H9 (cell line): ENCODE measurements at regions not wholly inside any gene's neighbourhood (a gene's known extent, or its start where the extent isn't known, plus 50 kb on each side); places are given as distances from the start of the nearest gene placed in this dataset.

Experiments used
- DNase-seq: peaks from one replicate; pipeline ENCODE4 v3.0.0-alpha.2; 2017
- H2AFZ ChIP-seq: one replicate; pipeline ENCODE4 v1.6.1; 2013; ENCODE audit warnings: mild to moderate bottlenecking, low read length, control low read depth, moderate library complexity
- H2AK5ac ChIP-seq: 2 replicates; pipeline ENCODE4 v1.6.1; 2013; ENCODE audit warnings: low read length, control low read depth, mixed read lengths; ENCODE audit not compliant: insufficient read length
- H2BK120ac ChIP-seq: one replicate; pipeline ENCODE4 v1.6.1; 2013; ENCODE audit warnings: low read depth, mild to moderate bottlenecking, low read length, control low read depth, inconsistent platforms; ENCODE audit not compliant: poor library complexity, severe bottlenecking
- H2BK12ac ChIP-seq: 2 replicates; pipeline ENCODE4 v1.6.1; 2013; ENCODE audit warnings: low read length, control low read depth, mixed read lengths, low read depth; ENCODE audit not compliant: insufficient read length
- H2BK15ac ChIP-seq: 2 replicates; pipeline ENCODE4 v1.6.1; 2013; ENCODE audit warnings: low read depth, low read length, control low read depth
- H2BK20ac ChIP-seq: one replicate; pipeline ENCODE4 v1.6.1; 2013; ENCODE audit warnings: low read depth, mild to moderate bottlenecking, low read length, control low read depth, inconsistent platforms; ENCODE audit not compliant: poor library complexity, severe bottlenecking
- H2BK5ac ChIP-seq: 2 replicates; pipeline ENCODE4 v1.6.1; 2013; ENCODE audit warnings: low read length, control low read depth, mixed read lengths; ENCODE audit not compliant: insufficient read length
- H3K14ac ChIP-seq: 2 replicates; pipeline ENCODE4 v1.6.1; 2013; ENCODE audit warnings: low read length, control low read depth; ENCODE audit not compliant: insufficient read depth
- H3K18ac ChIP-seq: 2 replicates; pipeline ENCODE4 v1.6.1; 2013; ENCODE audit warnings: low read depth, mild to moderate bottlenecking, mixed read lengths, low read length, control low read depth; ENCODE audit not compliant: insufficient read length
- H3K23ac ChIP-seq: 2 replicates; pipeline ENCODE4 v1.6.1; 2013; ENCODE audit warnings: low read length, control low read depth, mixed read lengths, low read depth; ENCODE audit not compliant: insufficient read length
- H3K23me2 ChIP-seq: 2 replicates; pipeline ENCODE4 v1.6.1; 2013; ENCODE audit warnings: low read depth, mild to moderate bottlenecking, mixed read lengths, low read length, control low read depth; ENCODE audit not compliant: insufficient read length, poor library complexity, severe bottlenecking
- H3K27ac ChIP-seq: 2 replicates; pipeline ENCODE4 v1.5.1; 2013; ENCODE audit warnings: low read length, control low read depth, mixed read lengths, low read depth; ENCODE audit not compliant: insufficient read length
- H3K27me3 ChIP-seq: 2 replicates; pipeline ENCODE4 v1.6.1; 2013; ENCODE audit warnings: low read length, control low read depth, inconsistent platforms; ENCODE audit not compliant: insufficient read depth
- H3K4ac ChIP-seq: 2 replicates; pipeline ENCODE4 v1.6.1; 2013; ENCODE audit warnings: low read depth, mild to moderate bottlenecking, control low read depth, inconsistent platforms, low read length, moderate library complexity
- H3K4me1 ChIP-seq: 2 replicates; pipeline ENCODE4 v1.6.1; 2013; ENCODE audit warnings: low read length, control low read depth, inconsistent platforms; ENCODE audit not compliant: insufficient read depth
- H3K4me2 ChIP-seq: 2 replicates; pipeline ENCODE4 v1.6.1; 2013; ENCODE audit warnings: low read length, control low read depth, mixed read lengths; ENCODE audit not compliant: insufficient read length, insufficient read depth
- H3K56ac ChIP-seq: 2 replicates; pipeline ENCODE4 v1.6.1; 2013; ENCODE audit warnings: low read depth, mild to moderate bottlenecking, mixed read lengths, low read length, control low read depth; ENCODE audit not compliant: insufficient read length
- H3K79me1 ChIP-seq: 2 replicates; pipeline ENCODE4 v1.6.1; 2013; ENCODE audit warnings: low read depth, mild to moderate bottlenecking, moderate library complexity, low read length, control low read depth, inconsistent platforms; ENCODE audit not compliant: insufficient read depth, poor library complexity, severe bottlenecking
- H3K79me2 ChIP-seq: 2 replicates; pipeline ENCODE4 v1.6.1; 2013; ENCODE audit warnings: low read length, control low read depth, inconsistent platforms; ENCODE audit not compliant: insufficient read depth
- H3K9ac ChIP-seq: 2 replicates; pipeline ENCODE4 v1.6.1; 2013; ENCODE audit warnings: low read length, control low read depth, mixed read lengths; ENCODE audit not compliant: insufficient read length; ENCODE audit errors: extremely low read depth
- H3K9me3 ChIP-seq: one replicate; pipeline ENCODE4 v1.6.1; 2013; ENCODE audit warnings: low read depth, low read length, inconsistent platforms; ENCODE audit not compliant: control insufficient read depth
- H3T11ph ChIP-seq: one replicate; pipeline ENCODE4 v1.6.1; 2013; ENCODE audit warnings: mild to moderate bottlenecking, low read length, control low read depth, inconsistent platforms
- H4K20me1 ChIP-seq: one replicate; pipeline ENCODE4 v1.6.1; 2013; ENCODE audit not compliant: control insufficient read depth, insufficient read length, insufficient read depth
- H4K5ac ChIP-seq: 2 replicates; pipeline ENCODE4 v1.6.1; 2013; ENCODE audit warnings: low read depth, mild to moderate bottlenecking, mixed read lengths, low read length, control low read depth; ENCODE audit not compliant: insufficient read length
- H4K8ac ChIP-seq: replicated peaks from 2 replicates; pipeline ENCODE4 v1.6.1; 2013; ENCODE audit warnings: low read length, control low read depth, mixed read lengths, low read depth; ENCODE audit not compliant: insufficient read length
- H4K91ac ChIP-seq: 2 replicates; pipeline ENCODE4 v1.6.1; 2013; ENCODE audit warnings: low read depth, mild to moderate bottlenecking, moderate library complexity, mixed read lengths, low read length, control low read depth; ENCODE audit not compliant: insufficient read length
- H3K27ac Mint-ChIP-seq, 3 experiments: 2 replicates in 2 of 3; 3 replicates in 1 of 3; pipeline ENCODE4 v1.8.0; 2020 to 2021; ENCODE audit warnings: mixed read lengths in 3 of 3, mild to moderate bottlenecking in 1 of 3, moderate library complexity in 1 of 3
- H3K27me3 Mint-ChIP-seq: 2 replicates; pipeline ENCODE4 v1.8.0; 2021; ENCODE audit warnings: low read depth, mild to moderate bottlenecking, moderate library complexity, mixed read lengths
- H3K36me3 Mint-ChIP-seq, 3 experiments: 2 replicates in 2 of 3; 3 replicates in 1 of 3; pipeline ENCODE4 v1.8.0; 2020 to 2021; ENCODE audit warnings: low read depth in 3 of 3, mixed read lengths in 3 of 3; ENCODE audit not compliant: insufficient read depth in 1 of 3
- H3K4me1 Mint-ChIP-seq, 2 experiments: 2 replicates each; pipeline ENCODE4 v1.8.0; 2020; ENCODE audit warnings: mixed read lengths in 2 of 2
- H3K4me3 Mint-ChIP-seq, 2 experiments: 2 replicates in 1 of 2; 3 replicates in 1 of 2; pipeline ENCODE4 v1.8.0; 2020 to 2021; ENCODE audit warnings: mild to moderate bottlenecking in 2 of 2, mixed read lengths in 2 of 2, moderate library complexity in 1 of 2
- H3K9me3 Mint-ChIP-seq, 2 experiments: 2 replicates in 1 of 2; 3 replicates in 1 of 2; pipeline ENCODE4 v1.8.0; 2020; ENCODE audit warnings: mild to moderate bottlenecking in 2 of 2, mixed read lengths in 2 of 2, moderate library complexity in 1 of 2
- WGBS: extraction: QIAGEN DNeasy Blood & Tissue Kit; methylation state at CpG from one replicate; pipeline ENCODE4 v1.1.7; 2013; ENCODE audit warnings: missing lambda C conversion rate, low lambda C conversion rate, mixed read lengths; ENCODE audit not compliant: insufficient read length; ENCODE audit errors: extremely low coverage; 5-methylcytosine and 5-hydroxymethylcytosine counted together
- TF ChIP-seq, protein P1 (sequence below): fragments of 200-600 bp; sonication (generic); conservative IDR thresholded peaks from 3 replicates; pipeline ENCODE4 v1.8.0; 2021; ENCODE audit warnings: antibody characterized with exemption, mild to moderate bottlenecking

DNA sequence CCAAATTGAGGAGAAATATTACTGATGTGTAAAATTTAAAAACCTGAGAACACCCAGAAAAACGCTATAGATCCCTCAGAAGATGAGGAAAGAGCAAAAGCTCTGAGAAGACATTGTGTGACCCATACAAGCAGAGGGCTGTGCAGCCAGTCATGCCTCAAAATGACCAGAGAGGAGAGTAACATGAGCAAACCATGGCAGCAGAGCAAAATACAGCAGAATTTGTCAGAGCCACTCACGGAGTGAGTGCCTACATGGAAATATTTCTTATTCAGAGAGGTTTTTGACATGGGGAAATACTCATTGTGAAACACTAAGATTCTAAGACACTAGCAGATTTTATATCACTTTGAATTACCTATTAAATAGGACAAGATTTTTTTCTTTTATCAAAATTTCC lies 96.8 kb upstream of the DNAJC10 start:
- H4K20me1 ChIP-seq, result no peaks in the 10 kb centered on the region
- H3K4me2 ChIP-seq, result no peak overlapping the region
- no peak overlapping the region for H3K4me3 Mint-ChIP-seq
- no peak overlapping the region; a peak in 2 of 7 replicates for H3K27ac Mint-ChIP-seq
- no peak overlapping the region for H2BK20ac ChIP-seq
- no peak overlapping the region for H2BK120ac ChIP-seq
- H3K23me2 ChIP-seq, result no peaks in the 10 kb centered on the region
- no peaks in the 10 kb centered on the region for H3K36me3 Mint-ChIP-seq
- peaks cover 0 to 3% of the 10 kb centered on the region in 2 experiments; a peak in 1 of 5 replicates for H3K9me3 Mint-ChIP-seq
- no peak overlapping the region for H4K91ac ChIP-seq
- no peak overlapping the region for H3K18ac ChIP-seq
- H2BK12ac ChIP-seq, result no peak overlapping the region
- no peaks in the 10 kb centered on the region for H3K79me1 ChIP-seq
- peaks cover 5% of the 10 kb centered on the region for H3K4me1 ChIP-seq
- TF ChIP-seq, protein P1, sequence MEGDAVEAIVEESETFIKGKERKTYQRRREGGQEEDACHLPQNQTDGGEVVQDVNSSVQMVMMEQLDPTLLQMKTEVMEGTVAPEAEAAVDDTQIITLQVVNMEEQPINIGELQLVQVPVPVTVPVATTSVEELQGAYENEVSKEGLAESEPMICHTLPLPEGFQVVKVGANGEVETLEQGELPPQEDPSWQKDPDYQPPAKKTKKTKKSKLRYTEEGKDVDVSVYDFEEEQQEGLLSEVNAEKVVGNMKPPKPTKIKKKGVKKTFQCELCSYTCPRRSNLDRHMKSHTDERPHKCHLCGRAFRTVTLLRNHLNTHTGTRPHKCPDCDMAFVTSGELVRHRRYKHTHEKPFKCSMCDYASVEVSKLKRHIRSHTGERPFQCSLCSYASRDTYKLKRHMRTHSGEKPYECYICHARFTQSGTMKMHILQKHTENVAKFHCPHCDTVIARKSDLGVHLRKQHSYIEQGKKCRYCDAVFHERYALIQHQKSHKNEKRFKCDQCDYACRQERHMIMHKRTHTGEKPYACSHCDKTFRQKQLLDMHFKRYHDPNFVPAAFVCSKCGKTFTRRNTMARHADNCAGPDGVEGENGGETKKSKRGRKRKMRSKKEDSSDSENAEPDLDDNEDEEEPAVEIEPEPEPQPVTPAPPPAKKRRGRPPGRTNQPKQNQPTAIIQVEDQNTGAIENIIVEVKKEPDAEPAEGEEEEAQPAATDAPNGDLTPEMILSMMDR, result no peak
- no peak overlapping the region for H4K8ac ChIP-seq
- no peak overlapping the region for H3K14ac ChIP-seq
- no CpG with 5 or more reads among the region's 2 CpGs for WGBS
- no peaks in the 10 kb centered on the region for H3K27me3 ChIP-seq
- H3K23ac ChIP-seq, result no peak overlapping the region
- H3K27ac ChIP-seq, result no peak overlapping the region
- H2AK5ac ChIP-seq, result no peak overlapping the region
- H3K4me1 Mint-ChIP-seq, result peaks cover 31 to 35% of the 10 kb centered on the region in 2 experiments
- H3K9me3 ChIP-seq, result no peaks in the 10 kb centered on the region
- H3K9ac ChIP-seq, result no peak overlapping the region
- H3T11ph ChIP-seq, result no peak overlapping the region
- no peak overlapping the region for H3K4ac ChIP-seq
- no peak overlapping the region for H2AFZ ChIP-seq
- H3K27me3 Mint-ChIP-seq, result no peaks in the 10 kb centered on the region
- H4K5ac ChIP-seq, result no peak overlapping the region
- no peak overlapping the region for H2BK5ac ChIP-seq
- H2BK15ac ChIP-seq, result no peak overlapping the region
- H3K79me2 ChIP-seq, result no peaks in the 10 kb centered on the region
- DNase-seq, result no peak
- no peak overlapping the region for H3K56ac ChIP-seq
